NT2/D1 (cell line): ENCODE measurements at regions not wholly inside any gene's neighbourhood (a gene's known extent, or its start where the extent isn't known, plus 50 kb on each side); places are given as distances from the start of the nearest gene placed in this dataset.

ENCODE experiments used
- YY1 ChIP-seq: IDR thresholded peaks from 2 replicates; pipeline ENCODE4 v1.6.1; 2011; ENCODE audit not compliant: insufficient read length, insufficient read depth
- ZNF274 ChIP-seq: IDR thresholded peaks from 2 replicates; pipeline ENCODE4 v1.6.1; 2011; ENCODE audit warnings: mild to moderate bottlenecking, low read depth, low read length

DNA sequence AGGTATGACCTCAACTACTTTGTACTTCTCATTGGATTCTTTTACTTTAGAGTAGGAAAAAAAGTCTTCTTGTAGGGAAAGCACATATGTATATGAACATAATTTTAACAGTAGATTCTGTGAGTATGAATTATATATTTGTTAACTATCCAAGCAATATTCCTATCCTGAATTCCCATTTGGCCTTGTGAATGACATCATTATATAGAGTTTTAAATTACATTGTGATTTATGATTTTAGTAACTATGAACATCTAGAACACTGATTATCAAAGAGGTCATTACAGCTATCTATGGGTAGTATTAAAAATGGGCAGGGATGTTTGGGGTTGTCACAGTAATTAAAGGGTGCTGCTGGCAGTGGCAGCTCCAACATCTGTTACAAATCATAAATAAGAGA is 163.9 kb upstream of the TFAP2D start:
- TF ChIP-seq YY1 (no peak), ZNF274 (no peak)
